HG03565 (cell line): ENCODE measurements at regions not wholly inside any gene's neighbourhood (a gene's known extent, or its start where the extent isn't known, plus 50 kb on each side); places are given as distances from the start of the nearest gene placed in this dataset.
"Not testable (repeated sequence)": the region's sequence is repeated elsewhere in the genome, so short reads cannot be mapped to it uniquely, and the experiment has no call there.

ENCODE experiments used
- ATAC-seq: cut with Tn5 transposase; IDR thresholded peaks from one replicate; pipeline ENCODE4 v1.9.1; 2021; ENCODE audit warnings: mild to moderate bottlenecking, moderate library complexity; ENCODE audit not compliant: unreplicated experiment

DNA sequence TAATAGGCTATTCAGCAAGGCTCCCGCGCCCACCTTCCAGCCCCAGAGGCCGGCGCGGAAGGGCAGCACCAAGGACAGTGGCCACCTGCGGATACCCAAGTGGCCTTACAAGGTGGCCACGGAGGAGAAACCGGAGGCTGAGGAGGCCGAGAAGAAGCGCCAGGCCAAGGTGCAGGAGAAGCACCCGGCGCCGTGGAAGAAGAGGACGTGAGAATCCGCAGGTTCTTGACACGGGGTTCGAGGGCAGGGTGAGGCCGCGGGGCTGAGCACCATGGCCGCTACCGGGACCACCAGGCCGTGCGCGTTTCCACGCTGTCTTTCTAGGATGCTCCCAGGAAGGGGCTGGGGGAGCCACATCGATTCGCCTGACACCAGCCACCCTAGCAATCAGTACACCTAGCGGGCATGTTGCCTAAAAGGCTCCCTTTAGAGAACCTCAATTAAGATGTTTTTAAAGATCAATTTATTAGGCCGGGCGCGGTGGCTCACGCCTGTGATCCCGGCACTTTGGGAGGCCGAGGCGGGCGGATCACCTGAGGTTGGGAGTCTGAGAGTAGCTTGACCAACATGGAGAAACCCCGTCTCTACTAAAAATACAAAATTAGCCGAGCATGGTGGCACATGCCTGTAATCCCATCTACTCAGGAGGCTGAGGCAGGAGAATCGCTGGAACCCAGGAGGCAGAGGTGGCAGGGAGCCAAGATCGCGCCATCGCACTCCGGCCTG is 134.3 kb upstream of the OR4C13 start:
- ATAC-seq = not testable (repeated sequence)

DNA sequence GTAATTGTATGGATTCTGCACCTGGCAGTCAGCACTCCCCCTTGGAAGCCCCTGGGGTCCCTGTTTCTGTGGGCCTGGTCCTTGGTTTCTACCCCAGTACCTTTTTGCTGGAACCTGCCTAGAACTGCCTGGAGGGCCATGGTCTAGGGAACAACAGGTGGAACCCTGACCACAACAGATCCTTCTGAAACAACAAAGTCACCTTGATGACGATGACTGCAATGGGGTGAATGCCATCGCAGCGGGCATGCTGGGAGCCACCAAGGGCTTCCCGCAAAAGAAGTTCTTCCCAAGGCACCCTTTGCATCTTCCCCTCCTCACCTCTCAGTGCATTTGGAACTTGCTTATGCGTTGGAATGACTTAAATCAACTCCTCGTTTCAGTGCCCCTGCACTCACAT is 129.0 kb upstream of the OR4C13 start:
- not testable (repeated sequence) for ATAC-seq

DNA sequence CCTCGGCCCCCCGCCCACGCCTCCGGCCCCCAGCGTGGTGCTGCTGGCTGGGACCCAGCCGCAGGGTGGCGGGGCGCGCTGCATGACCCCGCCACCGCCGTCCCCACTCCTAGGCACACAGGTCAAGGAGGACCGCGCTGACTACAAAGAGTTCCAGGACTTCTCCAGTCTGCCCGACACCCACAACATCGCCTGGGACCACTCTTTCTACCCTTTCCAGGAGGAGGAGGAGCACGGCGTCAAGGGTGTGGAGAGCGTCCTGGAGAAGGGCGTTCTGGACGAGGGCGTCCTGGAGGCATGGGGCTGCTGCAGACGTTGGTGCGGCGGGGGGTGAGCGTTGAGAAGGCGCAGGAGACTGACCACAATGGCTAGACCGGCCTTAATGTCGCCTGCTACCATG is 101.7 kb upstream of the OR4C13 start:
- not testable (repeated sequence) for ATAC-seq

DNA sequence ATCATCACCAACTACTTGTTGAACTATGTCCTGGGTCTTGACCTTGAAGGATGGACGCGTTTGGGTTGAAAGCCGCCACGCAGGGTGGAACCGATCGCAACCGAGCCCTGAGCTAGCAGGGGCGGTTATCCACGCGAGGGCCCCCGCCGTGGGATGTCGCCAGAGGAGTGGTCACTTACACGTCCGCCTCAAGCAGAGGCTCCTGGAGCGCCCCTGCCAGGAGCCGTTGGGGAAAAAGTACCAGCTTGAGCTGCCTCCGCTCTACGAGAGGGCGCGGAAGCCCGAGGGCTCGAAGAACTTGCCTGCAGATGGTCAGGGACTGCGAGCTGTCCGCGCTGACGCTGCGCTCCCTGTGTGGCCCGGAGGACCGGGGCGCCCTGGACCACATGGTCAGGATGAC is 100.7 kb upstream of the OR4C13 start:
- no peak for ATAC-seq

DNA sequence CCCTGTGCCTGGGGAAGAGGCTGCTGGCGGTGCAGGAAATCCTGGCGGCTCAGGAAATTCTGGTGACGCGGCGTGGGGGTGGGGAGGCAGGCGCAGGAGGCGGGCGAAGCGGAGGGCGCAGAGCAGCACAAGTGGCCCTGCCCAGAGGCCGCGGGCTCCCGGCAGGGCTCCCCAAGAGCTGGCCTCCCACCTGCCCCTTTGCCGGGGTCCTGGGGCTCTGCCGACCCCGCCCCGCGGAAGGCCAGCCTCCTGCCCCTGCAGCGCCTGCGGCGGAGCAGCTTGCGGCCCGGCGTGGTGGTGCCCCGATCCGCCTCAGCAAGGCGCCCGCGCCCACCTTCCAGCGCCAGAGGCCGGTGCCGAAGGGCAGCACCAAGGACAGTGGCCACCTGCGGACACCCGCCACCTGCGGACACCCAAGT is 100.2 kb upstream of the OR4C13 start:
- ATAC-seq = no peak

DNA sequence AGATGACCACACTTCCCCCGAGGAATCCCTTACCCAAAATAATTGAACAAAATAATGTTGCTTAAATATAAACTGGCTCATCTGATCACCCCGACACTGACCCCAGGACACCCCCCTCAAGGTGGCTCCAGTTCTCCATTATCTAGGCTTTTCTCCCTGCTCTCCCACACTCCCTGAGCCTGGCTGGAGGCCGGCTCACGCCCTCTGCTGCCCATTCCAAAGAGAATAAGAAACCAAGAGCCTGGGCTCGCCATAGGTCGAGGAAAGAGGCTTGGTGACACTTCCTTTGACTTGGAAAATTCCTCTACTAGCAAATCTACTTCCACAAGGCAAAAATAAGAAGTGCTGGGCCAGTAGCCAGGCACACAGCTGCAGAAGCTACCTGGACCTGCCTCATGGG is 63.3 kb upstream of the OR4C13 start:
- ATAC-seq = not testable (repeated sequence)

DNA sequence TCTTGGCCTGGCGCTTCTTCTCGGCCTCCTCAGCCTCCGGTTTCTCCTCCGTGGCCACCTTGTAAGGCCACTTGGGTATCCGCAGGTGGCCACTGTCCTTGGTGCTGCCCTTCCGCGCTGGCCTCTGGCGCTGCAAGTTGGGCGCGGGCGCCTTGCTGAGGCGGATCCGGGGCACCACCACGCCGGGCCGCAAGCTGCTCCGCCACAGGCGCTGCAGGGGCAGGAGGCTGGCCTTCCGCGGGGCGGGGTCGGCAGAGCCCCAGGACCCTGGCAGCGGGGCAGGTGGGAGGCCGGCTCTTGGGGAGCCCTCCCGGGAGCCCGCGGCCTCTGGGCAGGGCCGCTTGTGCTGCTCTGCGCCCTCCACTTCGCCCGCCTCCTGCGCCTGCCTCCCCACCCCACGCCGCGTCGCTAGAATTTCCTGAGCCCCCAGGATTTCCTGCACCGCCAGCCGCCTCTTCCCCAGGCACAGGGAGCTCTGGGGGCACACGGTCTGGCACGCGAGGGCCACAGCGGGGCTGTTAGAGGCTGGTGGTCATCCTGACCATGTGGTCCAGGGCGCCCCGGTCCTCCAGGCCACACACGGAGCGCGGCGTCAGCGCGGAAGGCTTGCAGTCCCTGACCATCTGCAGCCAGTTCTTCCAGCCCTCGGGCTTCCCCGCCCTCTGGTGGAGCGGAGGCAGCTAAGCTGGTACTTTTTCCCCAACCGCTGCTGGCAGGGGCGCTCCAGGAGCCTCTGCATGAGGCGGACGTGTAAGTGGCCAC is 60.1 kb upstream of the OR4C13 start:
- not testable (repeated sequence) for ATAC-seq

DNA sequence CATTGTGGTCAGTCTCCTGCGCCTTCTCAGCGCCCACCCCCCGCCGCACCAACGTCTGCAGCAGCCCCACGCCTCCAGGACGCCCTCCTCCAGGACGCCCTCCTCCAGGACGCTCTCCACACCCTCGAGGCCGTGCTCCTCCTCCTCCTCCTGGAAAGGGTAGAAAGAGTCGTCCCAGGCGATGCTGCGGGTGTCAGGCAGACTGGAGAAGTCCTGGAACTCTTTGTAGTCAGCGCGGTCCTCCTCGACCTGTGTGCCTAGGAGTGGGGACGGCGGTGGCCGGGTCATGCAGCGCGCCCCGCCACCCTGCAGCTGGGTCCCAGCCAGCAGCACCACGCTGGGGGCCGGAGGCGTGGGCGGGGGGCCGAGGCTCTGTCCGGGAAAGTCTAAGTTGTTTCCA is 58.7 kb upstream of the OR4C13 start:
- ATAC-seq = not testable (repeated sequence)
